T-helper 1 cell (primary cell): ENCODE measurements at regions not wholly inside any gene's neighbourhood (a gene's known extent, or its start where the extent isn't known, plus 50 kb on each side); places are given as distances from the start of the nearest gene placed in this dataset.

Experiments used
- DNase-seq, 5 donors: peaks; one replicate each; pipeline ENCODE4 v3.0.0-alpha.2; 2012 to 2020

- DNase-seq = no peak
Measured at GRCh38 chr10:117638664-117639200, 96.2 kb downstream of the EMX2 start.

- no peak for DNase-seq
Measured at GRCh38 chr10:117640406-117640805, 97.9 kb downstream of the EMX2 start.

GRCh38 chr10:117646718-117647117, 104.2 kb downstream of the EMX2 start:
- no peak for DNase-seq

GRCh38 chr10:117647306-117647705, 104.8 kb downstream of the EMX2 start:
- DNase-seq = no peak

- DNase-seq = no peak
Measured at GRCh38 chr10:117651121-117651520, 108.6 kb downstream of the EMX2 start.

- no peak for DNase-seq
Measured at GRCh38 chr10:117652228-117653169, 110.0 kb downstream of the EMX2 start.

- peak in 1 of 5 donors; percentile 91 for DNase-seq
Measured at GRCh38 chr10:117653170-117653515, 110.6 kb downstream of the EMX2 start.

GRCh38 chr10:117654105-117654504, 111.6 kb downstream of the EMX2 start:
- no peak for DNase-seq

- peak in 1 of 5 donors; percentile 24 for DNase-seq
Measured at GRCh38 chr10:117656385-117657367, 114.1 kb downstream of the EMX2 start.

GRCh38 chr10:117661316-117661715, 118.8 kb downstream of the EMX2 start:
- DNase-seq = no peak

GRCh38 chr10:117662126-117662525, 119.6 kb downstream of the EMX2 start:
- no peak for DNase-seq

- no peak for DNase-seq
Measured at GRCh38 chr10:117662751-117663540, 120.4 kb downstream of the EMX2 start.

GRCh38 chr10:117663750-117664149, 121.2 kb downstream of the EMX2 start:
- DNase-seq = peak in 1 of 5 donors; percentile 48

- DNase-seq = no peak
Measured at GRCh38 chr10:117664288-117664687, 121.7 kb downstream of the EMX2 start.

GRCh38 chr10:117666166-117666565, 123.6 kb downstream of the EMX2 start:
- DNase-seq = no peak

- no peak for DNase-seq
Measured at GRCh38 chr10:117666965-117667364, 124.4 kb downstream of the EMX2 start.

- no peak for DNase-seq
Measured at GRCh38 chr10:117667831-117668230, 125.3 kb downstream of the EMX2 start.

- DNase-seq = no peak
Measured at GRCh38 chr10:117668327-117669008, 125.9 kb downstream of the EMX2 start.

GRCh38 chr10:117669122-117669521, 126.6 kb downstream of the EMX2 start:
- DNase-seq = no peak

GRCh38 chr10:117670116-117670904, 127.8 kb downstream of the EMX2 start:
- no peak for DNase-seq
